ENCODE measurements at regions not wholly inside any gene's neighbourhood (a gene's known extent, or its start where the extent isn't known, plus 50 kb on each side); places are given as distances from the start of the nearest gene placed in this dataset.

DNA sequence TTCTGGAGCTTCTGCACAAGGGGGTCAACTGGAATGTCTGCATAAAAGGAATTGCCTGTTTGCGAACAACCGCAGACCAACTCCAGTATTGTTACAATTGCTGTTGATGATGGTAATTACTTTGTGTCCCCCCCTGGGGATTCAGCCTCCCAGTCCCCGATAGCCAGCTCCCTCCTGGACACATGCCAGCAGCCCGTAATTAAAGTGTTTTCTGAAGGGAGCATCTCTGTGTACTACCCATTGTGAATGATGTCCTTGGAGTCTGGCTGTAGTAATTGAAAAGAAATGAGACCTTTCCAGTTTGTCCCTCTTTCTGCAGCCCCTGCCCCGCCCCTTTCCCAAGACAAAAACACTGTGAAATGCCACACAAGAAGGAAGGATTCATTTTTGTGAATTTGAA, 377.1 kb upstream of the LCORL start:
- DNase-seq (ENCODE audit: low read depth in 3 of 3) = no peak

GRCh38 chr4:18397681-18398390, 376.3 kb upstream of the LCORL start:
- no peak for DNase-seq (ENCODE audit: low read depth in 3 of 3)

DNA sequence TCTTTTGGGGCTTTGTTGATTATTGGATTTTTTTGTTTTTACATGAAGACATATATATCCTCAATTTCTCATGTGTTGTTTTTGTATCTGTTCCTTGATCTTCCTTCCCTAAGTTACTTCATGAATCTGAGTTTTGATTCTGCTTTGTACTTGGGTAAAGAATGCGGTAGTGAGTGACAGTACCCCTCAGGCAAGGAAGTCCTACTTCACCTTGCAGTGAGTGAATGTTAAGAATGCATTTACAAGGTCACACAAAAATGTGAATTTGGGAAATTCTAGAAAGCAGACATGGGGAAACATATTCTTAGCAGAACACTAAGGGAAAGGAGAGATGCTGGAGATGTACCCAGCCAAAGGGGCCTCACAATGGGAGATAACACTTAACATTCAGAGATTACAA, 373.1 kb upstream of the LCORL start:
- no peak for DNase-seq (ENCODE audit: low read depth in 3 of 3)

- DNase-seq (ENCODE audit: low read depth in 3 of 3) = no peak
Observed at GRCh38 chr4:18391354-18391728, 369.8 kb upstream of the LCORL start.

DNA sequence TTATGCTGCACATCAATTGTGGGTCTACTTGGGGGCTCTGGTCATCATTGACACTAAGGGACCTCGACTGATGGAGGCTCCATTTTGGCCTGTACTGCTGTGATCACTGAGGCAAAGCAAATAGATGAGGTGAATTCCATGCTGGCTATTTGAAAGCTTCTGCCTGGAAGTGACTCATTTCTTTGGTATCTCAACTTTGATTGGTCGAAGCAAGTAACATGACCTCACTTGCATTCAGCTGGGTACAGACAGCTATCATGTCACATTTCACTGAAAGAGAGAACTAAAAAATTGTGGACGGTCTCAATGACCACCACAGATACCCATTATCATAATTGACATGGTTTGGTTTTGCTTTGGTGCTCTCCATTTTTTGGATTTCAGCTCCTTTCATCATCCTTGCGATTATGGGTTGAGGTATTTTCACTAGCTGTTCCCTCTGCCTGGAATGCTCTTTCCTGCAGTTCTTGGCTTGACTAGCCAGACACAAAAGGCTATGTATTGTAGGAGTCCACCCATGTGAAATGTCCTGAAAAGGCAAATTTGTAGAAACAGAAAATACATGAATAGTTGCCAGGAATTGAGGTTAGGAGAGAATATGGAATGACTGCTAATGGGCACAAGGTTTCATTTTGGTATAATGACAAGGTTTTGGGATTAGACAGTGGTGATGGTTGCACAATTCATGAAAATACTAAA, 369.2 kb upstream of the LCORL start:
- no peak for DNase-seq (ENCODE audit: low read depth in 3 of 3)

GRCh38 chr4:18389115-18389514, 367.6 kb upstream of the LCORL start:
- DNase-seq (ENCODE audit: low read depth in 3 of 3) = no peak

- DNase-seq (ENCODE audit: low read depth in 3 of 3) = no peak
Observed at GRCh38 chr4:18388039-18388438, 366.5 kb upstream of the LCORL start.

DNA sequence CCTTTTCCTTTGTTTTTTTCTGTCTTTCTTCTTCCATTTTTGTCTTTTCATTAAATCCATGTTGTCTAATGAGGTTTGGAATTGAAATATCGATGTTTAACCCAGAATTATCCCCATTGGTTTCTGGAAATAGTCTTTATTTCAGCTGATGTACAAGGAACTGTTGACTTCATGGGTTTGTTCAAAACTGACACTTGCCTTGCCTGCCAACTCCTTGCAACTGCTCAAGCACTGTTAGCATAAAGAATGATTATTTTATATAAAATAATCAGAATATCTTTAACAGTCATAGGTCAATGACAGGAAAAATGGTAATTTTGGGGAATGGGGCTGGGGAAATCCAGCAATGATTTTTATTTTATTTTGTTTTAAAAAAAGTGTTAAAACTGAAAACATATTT, 359.6 kb upstream of the LCORL start:
- DNase-seq (ENCODE audit: low read depth in 3 of 3) = no peak

GRCh38 chr4:18369561-18369960, 348.0 kb upstream of the LCORL start:
- no peak for DNase-seq (ENCODE audit: low read depth in 3 of 3)

GRCh38 chr4:18366892-18367291, 345.3 kb upstream of the LCORL start:
- DNase-seq (ENCODE audit: low read depth in 3 of 3) = no peak

GRCh38 chr4:18366136-18366535, 344.6 kb upstream of the LCORL start:
- DNase-seq (ENCODE audit: low read depth in 3 of 3) = no peak

GRCh38 chr4:18343581-18343980, 322.0 kb upstream of the LCORL start:
- DNase-seq (ENCODE audit: low read depth in 3 of 3) = no peak

- no peak for DNase-seq (ENCODE audit: low read depth in 3 of 3)
Observed at GRCh38 chr4:18342847-18343246, 321.3 kb upstream of the LCORL start.

DNA sequence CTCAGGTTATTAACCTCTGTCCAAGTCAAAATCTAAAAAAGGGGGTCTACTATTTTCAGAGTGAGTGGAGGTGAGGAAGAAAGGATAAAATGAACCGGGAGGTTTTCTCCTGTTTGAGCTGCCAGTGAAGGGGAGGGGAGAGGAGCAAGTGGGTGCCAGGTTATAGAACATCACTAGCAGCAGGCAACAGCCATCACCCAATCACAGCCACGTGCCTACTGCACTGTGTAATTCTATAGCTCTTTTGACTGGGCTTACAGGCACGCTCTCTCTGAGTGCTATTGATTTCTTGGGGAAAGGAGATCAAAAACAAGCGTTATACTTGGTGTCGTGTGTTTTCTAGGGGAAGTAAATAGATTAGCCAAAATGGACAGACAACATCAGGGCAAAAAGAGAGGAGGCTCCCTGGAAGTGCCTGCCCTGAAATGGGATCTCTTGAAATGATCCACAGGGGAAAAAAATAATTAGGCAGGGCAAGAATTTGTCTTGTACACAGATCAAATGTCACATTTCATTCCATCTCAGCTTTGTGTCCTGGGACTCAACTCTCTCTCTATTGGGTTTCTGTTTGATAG, 300.5 kb upstream of the LCORL start:
- no peak for DNase-seq (ENCODE audit: low read depth in 3 of 3)

DNA sequence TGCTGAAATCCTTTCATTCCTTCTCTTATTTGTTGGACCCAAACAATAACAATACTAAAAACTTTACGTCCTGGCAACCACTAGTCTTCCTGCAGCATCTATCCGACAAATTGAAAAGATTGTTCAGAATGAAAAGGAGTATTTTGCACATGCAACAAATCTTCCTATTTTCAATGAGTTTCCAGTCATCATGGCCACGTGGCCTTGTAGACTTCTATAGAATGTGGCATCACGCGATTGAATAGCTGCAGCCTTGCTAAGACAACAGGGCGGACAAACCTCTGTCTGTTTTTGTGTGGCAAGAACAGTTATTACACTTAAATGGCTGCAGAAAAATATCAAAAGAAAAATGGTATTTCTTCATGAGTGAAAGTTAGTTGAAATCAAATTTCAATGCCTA, 297.9 kb upstream of the LCORL start:
- no peak for DNase-seq (ENCODE audit: low read depth in 3 of 3)

DNA sequence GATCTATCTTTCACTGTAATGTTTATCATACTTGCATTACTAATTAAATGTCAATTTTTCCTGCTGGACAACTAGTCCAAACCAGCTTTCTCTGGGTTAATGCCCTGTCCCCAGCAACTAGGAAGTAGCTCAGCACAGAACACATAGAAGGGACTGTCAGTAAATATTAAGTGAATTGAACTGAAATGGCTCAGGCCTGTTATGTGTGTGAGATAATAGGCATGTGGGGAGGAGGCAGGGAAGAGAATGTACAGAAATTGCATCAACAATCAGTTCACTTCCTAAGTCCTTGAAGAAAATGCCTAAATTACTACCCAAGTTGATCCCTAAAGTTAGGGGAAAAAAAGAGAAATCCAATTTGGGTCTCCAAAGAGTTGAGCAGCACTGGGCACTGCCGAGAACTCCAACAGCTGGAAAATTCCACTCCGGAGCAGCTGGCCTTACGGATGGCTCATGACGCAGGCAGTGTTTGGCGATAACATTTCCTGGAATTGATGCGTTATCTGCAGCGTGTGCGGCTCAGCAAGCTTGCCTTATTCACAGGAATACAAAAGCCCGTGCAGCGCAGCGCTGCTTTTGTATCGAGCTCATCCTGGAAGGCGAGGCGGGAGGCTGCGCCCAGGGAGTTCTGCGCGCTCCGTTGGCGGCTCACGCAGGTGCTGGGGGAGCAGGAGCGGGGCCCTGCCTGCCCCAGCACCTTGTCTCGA, 297.3 kb upstream of the LCORL start:
- DNase-seq (ENCODE audit: low read depth in 3 of 3) = no peak

GRCh38 chr4:18314731-18315130, 293.2 kb upstream of the LCORL start:
- DNase-seq (ENCODE audit: low read depth in 3 of 3) = no peak

DNA sequence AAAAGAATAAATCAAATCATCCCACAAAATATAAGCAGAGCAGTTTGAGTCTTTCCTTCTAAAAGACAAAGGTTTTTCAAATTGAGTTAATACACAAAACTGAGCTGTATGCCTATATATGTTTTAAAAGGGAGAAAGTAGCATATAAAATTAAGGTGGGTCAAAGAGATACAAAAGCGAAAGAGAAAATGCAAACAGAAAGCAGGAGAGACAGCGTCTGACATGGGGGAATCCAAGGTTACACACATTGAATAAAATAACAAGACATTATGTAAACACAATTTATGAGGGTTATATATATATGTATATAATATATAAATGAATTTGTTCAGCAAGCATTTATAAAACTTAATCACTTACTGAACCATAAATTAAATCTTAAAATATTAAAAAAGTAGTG, 276.1 kb upstream of the LCORL start:
- no peak for DNase-seq (ENCODE audit: low read depth in 3 of 3)

- no peak for DNase-seq (ENCODE audit: low read depth in 3 of 3)
Observed at GRCh38 chr4:18296411-18296810, 274.9 kb upstream of the LCORL start.

- no peak for DNase-seq (ENCODE audit: low read depth in 3 of 3)
Observed at GRCh38 chr4:18294846-18295245, 273.3 kb upstream of the LCORL start.

GRCh38 chr4:18294021-18294420, 272.5 kb upstream of the LCORL start:
- no peak for DNase-seq (ENCODE audit: low read depth in 3 of 3)

DNA sequence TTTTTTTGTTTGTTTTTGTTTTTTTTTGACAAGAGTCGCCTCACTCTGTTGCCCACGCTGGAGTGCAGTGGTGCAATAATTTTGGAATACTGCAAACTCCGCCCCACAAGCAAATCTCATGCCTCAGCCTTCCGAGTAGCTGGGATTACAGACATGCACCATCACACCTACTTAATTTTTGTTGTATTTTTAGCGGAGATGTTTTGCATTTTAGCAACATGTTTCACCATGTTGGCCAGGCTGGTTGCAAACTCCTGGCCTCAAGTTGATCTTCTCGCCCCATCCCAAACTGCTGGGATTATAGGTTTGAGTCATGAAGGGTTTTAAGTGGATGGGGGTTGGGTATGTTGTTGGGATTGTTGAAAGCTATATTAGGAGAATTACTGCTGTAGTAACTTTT, 270.9 kb upstream of the LCORL start:
- no peak for DNase-seq (ENCODE audit: low read depth in 3 of 3)

- no peak for DNase-seq (ENCODE audit: low read depth in 3 of 3)
Observed at GRCh38 chr4:18291981-18292380, 270.4 kb upstream of the LCORL start.

Data from stimulated activated CD4-positive, alpha-beta T cell treated with anti-CD3 and anti-CD28 coated beads, TNF-alpha, amount 100 ng/mL, for 48 hours (primary cell).